22Rv1 (cell line): ENCODE measurements at regions not wholly inside any gene's neighbourhood (a gene's known extent, or its start where the extent isn't known, plus 50 kb on each side); places are given as distances from the start of the nearest gene placed in this dataset.

Experiments used
- H3K27ac ChIP-seq: fragments of 450-650 bp; 2 replicates; pipeline ENCODE4 v1.5.1; 2017
- CTCF ChIP-seq: fragments of 450-650 bp; IDR thresholded peaks from 2 replicates; pipeline ENCODE4 v1.5.1; 2017; ENCODE audit warnings: mild to moderate bottlenecking
- ZFX ChIP-seq: fragments of 450-650 bp; IDR thresholded peaks from 2 replicates; pipeline ENCODE4 v1.6.1; 2017; ENCODE audit warnings: antibody characterized with exemption, borderline replicate concordance

DNA sequence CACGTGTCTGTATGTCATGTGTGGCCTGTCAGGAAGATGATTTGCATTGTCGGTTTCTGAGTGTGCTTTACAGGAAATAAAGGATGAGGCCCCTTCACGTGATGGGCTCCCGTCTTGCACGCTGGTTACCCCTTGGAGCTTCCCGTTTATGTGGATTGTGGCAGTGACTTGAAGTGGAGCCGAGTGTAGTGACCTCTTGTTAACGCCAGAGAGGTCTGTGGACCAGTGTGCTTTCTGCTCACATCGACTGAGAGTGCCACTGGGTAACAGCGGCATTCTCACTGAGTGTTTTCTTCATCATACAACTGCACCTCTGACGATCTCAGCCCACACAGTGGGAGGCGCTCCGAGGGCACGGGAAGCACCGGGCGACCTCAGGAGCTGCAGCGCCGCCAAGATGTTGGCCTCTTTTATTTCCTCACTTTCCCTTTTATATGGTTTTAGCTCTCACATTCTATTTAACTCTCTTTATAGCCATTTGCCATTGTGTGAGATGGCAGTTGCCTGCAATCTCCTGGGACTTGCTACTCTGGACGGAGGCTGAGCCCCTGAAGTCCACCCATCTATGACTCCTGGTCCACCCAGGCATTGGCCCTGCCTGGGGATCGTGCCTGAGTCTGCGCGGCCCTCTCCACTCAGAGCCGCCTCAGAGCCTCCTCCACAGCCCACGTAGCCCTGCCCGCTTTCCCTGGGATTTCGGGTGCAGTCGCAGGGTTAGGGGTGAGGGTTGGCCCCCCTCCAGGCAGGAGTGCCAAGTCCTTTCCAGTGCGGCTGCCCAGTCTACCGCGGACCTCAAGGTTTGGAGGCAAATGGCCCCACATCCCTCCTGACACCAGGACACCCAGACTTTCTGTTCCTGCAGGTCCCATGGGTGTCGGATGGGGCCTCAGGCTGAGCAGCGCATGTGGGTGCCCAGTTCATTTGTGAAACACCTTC lies 238.9 kb downstream of the ERMARD start:
- peak; percentile 10; the same call in 1 of the 2 replicates for TF ChIP-seq CTCF
- TF ChIP-seq ZFX: no peak
- H3K27ac ChIP-seq: no peak overlapping the region

DNA sequence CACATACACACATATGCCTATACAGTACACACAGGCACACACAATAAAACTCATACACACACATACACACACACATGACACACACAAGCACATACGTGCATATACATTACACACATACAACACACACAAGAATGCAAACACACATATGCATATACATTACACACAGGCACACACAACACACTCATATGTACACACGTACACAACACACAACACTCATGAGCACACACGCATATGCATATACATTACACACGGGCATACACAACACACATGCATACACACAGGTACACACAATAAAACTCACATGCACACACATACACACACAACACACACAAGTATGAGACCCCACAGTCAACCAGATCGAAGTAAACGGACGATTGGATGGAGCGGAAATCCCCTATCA lies 238.2 kb downstream of the ERMARD start:
- H3K27ac ChIP-seq: no peak overlapping the region
- TF ChIP-seq CTCF: no peak
- no peak for TF ChIP-seq ZFX

- no peak overlapping the region for H3K27ac ChIP-seq
- TF ChIP-seq ZFX (no peak), CTCF (no peak)
Observed at GRCh38 chr6:169988769-169989550, 237.5 kb downstream of the ERMARD start.

GRCh38 chr6:169986848-169987498 lies 235.6 kb downstream of the ERMARD start:
- TF ChIP-seq ZFX: no peak
- TF ChIP-seq CTCF: no peak
- H3K27ac ChIP-seq: no peak overlapping the region

DNA sequence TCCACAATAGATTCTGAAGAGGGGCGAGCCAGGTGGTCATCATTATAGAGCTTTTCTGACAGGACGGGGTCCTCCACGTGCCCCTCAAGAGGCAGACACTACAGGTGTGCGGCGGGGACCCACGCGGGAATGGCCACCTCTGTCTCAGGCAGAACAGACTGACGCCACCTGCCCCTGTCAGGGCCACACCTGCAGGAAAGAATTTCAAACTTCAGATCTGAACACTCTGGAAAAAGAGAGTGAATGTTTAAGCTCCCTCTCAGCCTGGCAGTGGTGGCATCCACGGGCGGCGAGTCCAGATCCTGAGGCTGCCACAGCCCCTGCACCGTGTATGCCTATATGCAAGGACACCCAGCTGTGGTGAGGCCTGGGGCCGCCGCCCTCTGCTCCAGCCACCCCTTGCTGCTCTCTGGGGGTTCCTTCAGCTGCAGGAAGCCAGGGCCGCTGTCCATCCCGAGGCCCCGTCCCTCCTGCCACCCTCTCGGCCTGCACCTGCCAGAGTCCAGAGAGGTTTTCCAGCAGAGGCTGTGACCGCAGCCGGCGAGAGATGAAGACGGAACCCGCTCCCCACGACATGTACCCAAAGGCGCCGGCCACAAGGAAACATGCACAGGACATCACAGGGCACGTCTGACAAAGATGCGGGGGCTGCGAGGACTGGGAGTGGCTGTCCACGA lies 234.9 kb downstream of the ERMARD start:
- TF ChIP-seq CTCF (no peak), ZFX (no peak)
- no peak overlapping the region for H3K27ac ChIP-seq

GRCh38 chr6:169985121-169986015 lies 233.9 kb downstream of the ERMARD start:
- H3K27ac ChIP-seq: no peak overlapping the region
- TF ChIP-seq CTCF: no peak
- TF ChIP-seq ZFX: no peak
